ENCODE measurements at regions not wholly inside any gene's neighbourhood (a gene's known extent, or its start where the extent isn't known, plus 50 kb on each side); places are given as distances from the start of the nearest gene placed in this dataset.

DNA sequence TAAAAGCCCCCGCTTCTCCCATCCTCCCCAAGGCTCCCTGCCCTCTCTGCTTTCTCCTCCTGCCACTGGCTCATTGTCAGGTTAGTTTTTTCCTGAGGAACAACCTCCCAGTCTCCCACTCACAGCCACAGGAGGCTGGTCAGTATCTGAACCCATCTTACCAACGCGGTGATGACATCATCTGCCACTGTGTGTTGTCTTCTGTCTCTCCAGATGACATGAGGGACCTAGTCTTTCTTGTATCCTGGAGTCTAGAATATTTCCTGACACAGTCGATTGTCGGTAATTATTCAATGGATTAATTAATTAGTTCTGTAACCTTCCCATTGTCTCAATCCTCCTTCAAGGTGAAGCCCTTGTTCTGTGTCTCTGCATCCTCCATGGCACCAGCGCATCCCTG lies 290.2 kb downstream of the GALR1 start:
- H3K9me3 ChIP-seq: no peaks in the 10 kb centered on the region
- no peak for DNase-seq
- no peak overlapping the region for H3K4me3 ChIP-seq (ENCODE audit: low read depth, low read length)
- H3K27me3 ChIP-seq: no peaks in the 10 kb centered on the region
- no peaks in the 10 kb centered on the region for H3K36me3 ChIP-seq
- TF ChIP-seq, protein P1, sequence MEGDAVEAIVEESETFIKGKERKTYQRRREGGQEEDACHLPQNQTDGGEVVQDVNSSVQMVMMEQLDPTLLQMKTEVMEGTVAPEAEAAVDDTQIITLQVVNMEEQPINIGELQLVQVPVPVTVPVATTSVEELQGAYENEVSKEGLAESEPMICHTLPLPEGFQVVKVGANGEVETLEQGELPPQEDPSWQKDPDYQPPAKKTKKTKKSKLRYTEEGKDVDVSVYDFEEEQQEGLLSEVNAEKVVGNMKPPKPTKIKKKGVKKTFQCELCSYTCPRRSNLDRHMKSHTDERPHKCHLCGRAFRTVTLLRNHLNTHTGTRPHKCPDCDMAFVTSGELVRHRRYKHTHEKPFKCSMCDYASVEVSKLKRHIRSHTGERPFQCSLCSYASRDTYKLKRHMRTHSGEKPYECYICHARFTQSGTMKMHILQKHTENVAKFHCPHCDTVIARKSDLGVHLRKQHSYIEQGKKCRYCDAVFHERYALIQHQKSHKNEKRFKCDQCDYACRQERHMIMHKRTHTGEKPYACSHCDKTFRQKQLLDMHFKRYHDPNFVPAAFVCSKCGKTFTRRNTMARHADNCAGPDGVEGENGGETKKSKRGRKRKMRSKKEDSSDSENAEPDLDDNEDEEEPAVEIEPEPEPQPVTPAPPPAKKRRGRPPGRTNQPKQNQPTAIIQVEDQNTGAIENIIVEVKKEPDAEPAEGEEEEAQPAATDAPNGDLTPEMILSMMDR (IDR thresholded peaks at IDR 0.05; ENCODE audit: low read depth, low read length): no peak
- no peaks in the 10 kb centered on the region for H3K4me1 ChIP-seq

DNA sequence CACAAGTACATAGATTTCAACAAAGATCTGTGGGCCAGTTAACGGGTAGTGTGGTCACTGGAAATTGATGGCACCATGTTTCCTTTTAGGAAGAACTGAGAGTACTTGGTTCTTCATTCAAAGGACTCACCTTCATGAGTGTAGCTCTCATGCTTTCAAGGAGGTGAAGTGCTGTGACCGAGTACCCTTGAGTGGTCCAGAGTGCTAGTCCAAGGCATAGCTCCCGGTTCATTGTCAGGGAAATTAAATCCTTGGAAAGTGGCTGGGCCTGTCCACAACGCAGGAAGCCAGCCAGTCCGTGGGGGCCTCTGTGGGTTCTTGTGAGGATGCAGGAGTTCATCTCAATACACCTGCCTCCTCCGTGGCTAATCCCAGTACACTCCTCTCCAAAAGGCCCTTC lies 295.1 kb downstream of the GALR1 start:
- H3K4me1 ChIP-seq: no peaks in the 10 kb centered on the region
- TF ChIP-seq, protein P1 (IDR thresholded peaks at IDR 0.05; ENCODE audit: low read depth, low read length): no peak
- H3K4me3 ChIP-seq (ENCODE audit: low read depth, low read length): no peak overlapping the region
- H3K27me3 ChIP-seq: no peaks in the 10 kb centered on the region
- H3K36me3 ChIP-seq: no peaks in the 10 kb centered on the region
- H3K9me3 ChIP-seq: no peaks in the 10 kb centered on the region
- DNase-seq: no peak

DNA sequence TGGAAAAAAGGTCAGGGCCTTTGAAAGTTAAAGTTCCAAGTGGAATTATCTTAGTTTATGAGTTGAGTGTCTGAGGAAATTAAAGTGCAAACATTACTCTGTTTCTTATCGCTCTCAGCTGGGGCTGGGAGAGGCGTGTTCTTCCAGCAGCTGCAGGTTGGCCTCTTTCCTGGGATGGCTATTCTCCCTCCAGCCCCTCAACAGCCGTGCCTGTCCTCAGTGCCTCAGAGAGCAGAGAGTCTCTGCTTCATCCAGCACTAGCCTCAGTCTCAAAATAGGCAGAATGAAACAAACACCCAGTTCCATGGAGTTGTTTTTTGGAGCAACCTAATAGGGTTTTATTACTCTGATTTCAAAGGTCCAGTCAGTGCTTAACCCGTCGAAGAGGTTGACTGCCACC lies 298.1 kb downstream of the GALR1 start:
- no peak for DNase-seq
- Histone ChIP-seq H3K36me3 (no peaks in the 10 kb centered on the region), H3K4me1 (no peaks in the 10 kb centered on the region), H3K9me3 (no peaks in the 10 kb centered on the region), H3K4me3 (ENCODE audit: low read depth, low read length) (no peak overlapping the region), H3K27me3 (no peaks in the 10 kb centered on the region)
- TF ChIP-seq, protein P1 (IDR thresholded peaks at IDR 0.05; ENCODE audit: low read depth, low read length): no peak

DNA sequence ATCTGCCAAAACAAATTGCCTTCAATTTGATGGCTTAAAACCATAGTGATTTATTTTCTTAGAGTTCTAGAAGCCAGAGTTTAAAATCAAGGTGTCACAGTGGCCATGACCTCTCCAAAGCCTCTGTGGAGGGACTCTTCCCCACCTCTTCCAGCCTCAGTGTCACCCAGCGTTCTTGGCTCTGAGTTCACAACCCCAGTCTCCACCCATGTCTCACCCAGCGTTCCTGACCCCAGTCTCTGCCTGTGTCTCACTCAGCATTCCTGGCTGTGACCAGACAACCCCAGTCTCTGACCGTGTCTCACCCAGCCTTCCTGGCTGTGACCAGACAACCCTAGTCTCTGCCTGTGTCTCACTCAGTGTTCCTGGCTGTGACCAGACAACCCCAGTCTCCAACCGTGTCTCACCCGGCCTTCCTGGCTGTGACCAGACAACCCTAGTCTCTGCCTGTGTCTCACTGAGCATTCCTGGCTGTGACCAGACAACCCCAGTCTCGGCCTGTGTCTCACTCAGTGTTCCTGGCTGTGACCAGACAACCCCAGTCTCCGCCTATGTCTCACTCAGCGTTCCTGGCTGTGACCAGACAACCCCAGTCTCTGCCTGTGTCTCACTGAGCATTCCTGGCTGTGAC lies 299.3 kb downstream of the GALR1 start:
- no peaks in the 10 kb centered on the region for H3K27me3 ChIP-seq
- TF ChIP-seq, protein P1 (IDR thresholded peaks at IDR 0.05; ENCODE audit: low read depth, low read length): no peak
- DNase-seq: no peak

DNA sequence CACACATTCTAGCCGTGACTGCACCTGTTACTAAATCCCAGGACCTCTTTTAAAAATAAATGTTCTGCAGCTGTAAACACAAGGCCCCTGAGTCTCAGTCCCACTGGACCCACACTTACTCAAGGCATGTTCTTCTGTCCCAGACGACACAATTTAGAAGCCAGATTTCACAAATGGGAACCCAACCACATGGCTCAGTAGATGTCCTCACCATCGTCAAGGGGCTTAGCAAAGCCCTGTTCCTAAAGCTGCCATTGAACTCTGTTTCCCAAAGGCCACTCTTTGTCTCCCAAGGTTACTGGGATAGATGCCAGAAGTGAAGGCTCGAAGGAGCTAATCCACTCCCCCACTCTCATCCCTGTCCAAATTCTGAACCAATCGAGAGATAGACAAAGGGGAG lies 301.0 kb downstream of the GALR1 start:
- TF ChIP-seq, protein P1 (IDR thresholded peaks at IDR 0.05; ENCODE audit: low read depth, low read length): no peak
- Histone ChIP-seq H3K36me3 (no peaks in the 10 kb centered on the region), H3K4me1 (no peaks in the 10 kb centered on the region), H3K9me3 (no peaks in the 10 kb centered on the region), H3K4me3 (ENCODE audit: low read depth, low read length) (no peak overlapping the region), H3K27me3 (no peaks in the 10 kb centered on the region)
- no peak for DNase-seq

More for the DNA sequence above, 299.3 kb downstream of the GALR1 start:
- Histone ChIP-seq H3K36me3 (no peaks in the 10 kb centered on the region), H3K9me3 (no peaks in the 10 kb centered on the region), H3K4me3 (ENCODE audit: low read depth, low read length) (no peak overlapping the region), H3K4me1 (no peaks in the 10 kb centered on the region)

DNA sequence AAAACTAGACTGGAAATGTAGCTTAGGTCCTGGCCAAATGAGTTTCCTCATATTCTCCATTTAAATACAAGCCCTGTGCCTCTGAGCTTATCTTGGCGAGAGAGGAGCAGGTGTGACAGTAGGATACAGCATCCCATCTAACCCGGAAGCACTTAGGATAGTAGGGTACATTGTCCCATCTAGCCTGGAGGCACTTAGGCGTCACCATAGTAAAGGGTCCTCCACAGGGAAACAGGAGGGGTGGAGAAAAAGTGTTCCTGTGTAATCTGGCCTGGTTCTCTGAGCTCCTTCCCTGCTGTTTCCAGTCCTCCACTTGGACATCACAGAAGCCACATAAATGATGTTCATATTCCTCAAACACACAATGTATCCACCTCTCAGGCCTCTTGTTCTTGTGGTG lies 301.4 kb downstream of the GALR1 start:
- TF ChIP-seq, protein P1 (IDR thresholded peaks at IDR 0.05; ENCODE audit: low read depth, low read length): no peak
- DNase-seq: no peak
- H3K27me3 ChIP-seq: no peaks in the 10 kb centered on the region
- no peaks in the 10 kb centered on the region for H3K4me1 ChIP-seq
- H3K36me3 ChIP-seq: no peaks in the 10 kb centered on the region
- no peaks in the 10 kb centered on the region for H3K9me3 ChIP-seq
- no peak overlapping the region for H3K4me3 ChIP-seq (ENCODE audit: low read depth, low read length)

All from BE2C (cell line).